H1 (cell line): ENCODE measurements at regions not wholly inside any gene's neighbourhood (a gene's known extent, or its start where the extent isn't known, plus 50 kb on each side); places are given as distances from the start of the nearest gene placed in this dataset.

Source experiments
- CTCF ChIA-PET: fragments of 300-600 bp; sonication (Branson Sonifier 250); formaldehyde crosslinking; loops from one replicate; lab custom pipeline; 2021; ENCODE audit not compliant: partially characterized antibody; lab: Charles Lee
- POLR2A ChIA-PET: fragments of 300-600 bp; sonication (Branson Sonifier 250); formaldehyde crosslinking; loops from one replicate; lab custom pipeline; 2021; ENCODE audit warnings: inconsistent platforms; ENCODE audit not compliant: partially characterized antibody; lab: Charles Lee
- DNase-seq, 2 experiments: peaks; one replicate each; pipeline versions ENCODE4 v3.0.0 to v3.0.0-alpha.2; 2010 to 2022; ENCODE audit warnings: low spot score in 2 of 2, low read depth in 1 of 2, mixed read lengths in 1 of 2
- FAIRE-seq: peaks from 2 replicates; lab custom pipeline; 2011; peaks lifted over from hg19 to GRCh38; lab: Jason Lieb, UNC
- H2AFZ ChIP-seq: 2 replicates; pipeline ENCODE4 v1.8.1; 2012; ENCODE audit warnings: low read length, inconsistent platforms
- H2AK5ac ChIP-seq: 2 replicates; pipeline ENCODE4 v1.6.1; 2013; ENCODE audit warnings: low read depth, low read length
- H2BK120ac ChIP-seq: replicated peaks from 2 replicates; pipeline ENCODE3; 2013; ENCODE audit warnings: low read depth, low read length, inconsistent platforms
- H2BK12ac ChIP-seq: 2 replicates; pipeline ENCODE4 v1.6.1; 2013; ENCODE audit warnings: low read depth, low read length
- H2BK15ac ChIP-seq: 2 replicates; pipeline ENCODE4 v1.6.1; 2013; ENCODE audit warnings: low read length
- H2BK20ac ChIP-seq: 2 replicates; pipeline ENCODE4 v1.6.1; 2013; ENCODE audit warnings: low read length
- H2BK5ac ChIP-seq: 2 replicates; pipeline ENCODE4 v1.6.1; 2013; ENCODE audit warnings: low read depth, low read length
- H3K14ac ChIP-seq: 2 replicates; pipeline ENCODE4 v1.6.1; 2013; ENCODE audit warnings: inconsistent platforms; ENCODE audit not compliant: insufficient read length
- H3K18ac ChIP-seq: 2 replicates; pipeline ENCODE4 v1.6.1; 2013; ENCODE audit warnings: low read length; ENCODE audit errors: extremely low read depth
- H3K23ac ChIP-seq: 2 replicates; pipeline ENCODE4 v1.6.1; 2013; ENCODE audit warnings: inconsistent platforms; ENCODE audit not compliant: insufficient read length
- H3K23me2 ChIP-seq: 2 replicates; pipeline ENCODE4 v1.6.1; 2013; ENCODE audit warnings: low read depth, low read length
- H3K27ac ChIP-seq: 2 replicates; pipeline ENCODE4 v1.6.1; 2011; ENCODE audit warnings: low read depth, low read length, inconsistent platforms
- H3K27me3 ChIP-seq, 4 experiments: replicated peaks in 1 of 4; 1 replicate in 1 of 4; 2 replicates in 3 of 4; pipeline versions ENCODE4 v1.6.1 to v1.8.1; 2011 to 2013; ENCODE audit warnings: low read length in 3 of 4, mild to moderate bottlenecking in 3 of 4, inconsistent platforms in 2 of 4, mixed read lengths in 2 of 4, moderate library complexity in 1 of 4; ENCODE audit not compliant: control insufficient read depth in 3 of 4, insufficient read depth in 3 of 4; ENCODE audit errors: extremely low read depth in 1 of 4
- H3K36me3 ChIP-seq, 4 experiments: 2 replicates each; pipeline versions ENCODE4 v1.6.1 to v1.8.1; 2011 to 2013; ENCODE audit warnings: mild to moderate bottlenecking in 4 of 4, low read length in 3 of 4, moderate library complexity in 2 of 4, control low read depth in 1 of 4, inconsistent platforms in 1 of 4; ENCODE audit not compliant: insufficient read depth in 4 of 4, control insufficient read depth in 2 of 4
- H3K4ac ChIP-seq: replicated peaks from 2 replicates; pipeline ENCODE3; 2013; ENCODE audit warnings: low read length, low read depth, mixed read lengths, inconsistent platforms; ENCODE audit not compliant: insufficient read length
- H3K4me1 ChIP-seq, 4 experiments: replicated peaks in 1 of 4; 1 replicate in 1 of 4; 2 replicates in 3 of 4; pipeline versions ENCODE4 v1.6.1 to v1.8.1; 2011 to 2013; ENCODE audit warnings: low read length in 3 of 4, inconsistent platforms in 2 of 4, mixed read lengths in 1 of 4; ENCODE audit not compliant: insufficient read depth in 4 of 4, control insufficient read depth in 3 of 4
- H3K4me2 ChIP-seq, 2 experiments: 2 replicates each; pipeline versions ENCODE4 v1.6.1 to v1.8.1; 2011 to 2013; ENCODE audit warnings: low read depth in 2 of 2, low read length in 2 of 2, control low read depth in 1 of 2, inconsistent platforms in 1 of 2, mild to moderate bottlenecking in 1 of 2; ENCODE audit not compliant: insufficient read depth in 1 of 2
- H3K4me3 ChIP-seq, 4 experiments: fragments of 200-600, 300-600 bp in 1 of 4; sonication (generic), shearing (Covaris generic), sonication (Bioruptor Twin) in 1 of 4; 2 replicates each; pipeline versions ENCODE4 v1.5.1 to v1.8.1; 2011 to 2016; ENCODE audit warnings: low read length in 4 of 4, low read depth in 3 of 4, control low read depth in 2 of 4, inconsistent platforms in 2 of 4, mild to moderate bottlenecking in 2 of 4, mixed read lengths in 1 of 4, moderate library complexity in 1 of 4; ENCODE audit not compliant: insufficient read depth in 2 of 4; ENCODE audit errors: extremely low read depth in 1 of 4
- H3K56ac ChIP-seq: replicated peaks from 2 replicates; pipeline ENCODE3; 2013; ENCODE audit warnings: low read depth, mild to moderate bottlenecking, mixed read lengths, low read length, inconsistent platforms; ENCODE audit not compliant: insufficient read length
- H3K79me1 ChIP-seq: 2 replicates; pipeline ENCODE4 v1.6.1; 2013; ENCODE audit warnings: low read depth, low read length, control low read depth
- H3K79me2 ChIP-seq, 2 experiments: 2 replicates each; pipeline versions ENCODE4 v1.6.1 to v1.8.1; 2012 to 2013; ENCODE audit warnings: low read length in 2 of 2, mild to moderate bottlenecking in 2 of 2, inconsistent platforms in 1 of 2; ENCODE audit not compliant: insufficient read depth in 2 of 2, control insufficient read depth in 1 of 2
- H3K9ac ChIP-seq, 4 experiments: replicated peaks in 1 of 4; 1 replicate in 1 of 4; 2 replicates in 3 of 4; pipeline versions ENCODE4 v1.6.1 to v1.8.1; 2011 to 2013; ENCODE audit warnings: low read depth in 3 of 4, low read length in 3 of 4, control low read depth in 2 of 4, mild to moderate bottlenecking in 2 of 4, moderate library complexity in 2 of 4, inconsistent platforms in 1 of 4; ENCODE audit errors: extremely low read depth in 1 of 4
- H3K9me3 ChIP-seq, 2 experiments: 2 replicates each; pipeline versions ENCODE4 v1.6.1 to v1.8.1; 2012 to 2013; ENCODE audit warnings: mild to moderate bottlenecking in 2 of 2, moderate library complexity in 2 of 2, control low read depth in 1 of 2, inconsistent platforms in 1 of 2, low read depth in 1 of 2, low read length in 1 of 2, mixed read lengths in 1 of 2; ENCODE audit not compliant: insufficient read depth in 2 of 2
- H4K20me1 ChIP-seq, 2 experiments: replicated peaks in 1 of 2; 2 replicates each; pipeline versions ENCODE3 to v1.8.1; 2011 to 2013; ENCODE audit warnings: inconsistent platforms in 2 of 2, low read length in 2 of 2, mild to moderate bottlenecking in 1 of 2; ENCODE audit not compliant: insufficient read depth in 2 of 2, control insufficient read depth in 1 of 2
- H4K5ac ChIP-seq: 2 replicates; pipeline ENCODE4 v1.6.1; 2013; ENCODE audit warnings: low read length, low read depth, mixed read lengths, inconsistent platforms; ENCODE audit not compliant: insufficient read length
- H4K8ac ChIP-seq: 2 replicates; pipeline ENCODE4 v1.8.0; 2013; ENCODE audit warnings: mild to moderate bottlenecking, moderate library complexity, low read length, inconsistent platforms; ENCODE audit not compliant: insufficient read depth; ENCODE audit errors: extremely low read depth
- H4K91ac ChIP-seq: replicated peaks from 2 replicates; pipeline ENCODE3; 2013; ENCODE audit warnings: low read length, mixed read lengths, inconsistent platforms; ENCODE audit not compliant: insufficient read length
- BACH1 ChIP-seq: IDR thresholded peaks from 2 replicates; pipeline ENCODE4 v1.6.1; 2012; ENCODE audit warnings: low read length, improper control_type of control experiment
- BRCA1 ChIP-seq: IDR thresholded peaks from 2 replicates; pipeline ENCODE4 v1.6.1; 2012; ENCODE audit warnings: low read depth, low read length, improper control_type of control experiment
- CHD2 ChIP-seq: IDR thresholded peaks from 2 replicates; pipeline ENCODE4 v1.6.1; 2012; ENCODE audit warnings: low read length, improper control_type of control experiment
- CTBP2 ChIP-seq: IDR thresholded peaks from 2 replicates; pipeline ENCODE4 v1.7.0; 2011; ENCODE audit warnings: borderline replicate concordance, mild to moderate bottlenecking, moderate library complexity, mixed read lengths, low read length; ENCODE audit not compliant: insufficient read depth, insufficient read length
- EGR1 ChIP-seq: IDR thresholded peaks from 2 replicates; pipeline ENCODE4 v1.6.1; 2011; ENCODE audit warnings: low read depth, low read length, borderline replicate concordance
- EP300 ChIP-seq, 2 experiments: IDR thresholded peaks; 1 replicate in 1 of 2; 2 replicates in 1 of 2; pipeline ENCODE4 v1.6.1; 2011 to 2012; ENCODE audit warnings: low read depth in 2 of 2, low read length in 2 of 2, mild to moderate bottlenecking in 2 of 2, borderline replicate concordance in 1 of 2, inconsistent platforms in 1 of 2, moderate library complexity in 1 of 2
- HDAC6 ChIP-seq: IDR thresholded peaks from one replicate; pipeline ENCODE4 v1.7.1; 2012; ENCODE audit warnings: low read depth, mild to moderate bottlenecking, inconsistent platforms, low read length, moderate library complexity
- RNF2 ChIP-seq: fragments of 200-900, 300-1000 bp; sonication (generic); IDR thresholded peaks from 2 replicates; pipeline ENCODE4 v1.7.1; 2016; ENCODE audit warnings: borderline replicate concordance, low read depth, mild to moderate bottlenecking, antibody characterized with exemption, low read length; ENCODE audit not compliant: poor library complexity, severe bottlenecking; ENCODE audit errors: missing control alignments
- SIRT6 ChIP-seq: IDR thresholded peaks from one replicate; pipeline ENCODE4 v1.7.1; 2012; ENCODE audit warnings: low read length, inconsistent platforms
- WGBS, 2 experiments: shearing (Covaris generic) in 1 of 2; methylation state at CpG; one replicate each; pipeline versions ENCODE4 v1.1.6 to v1.1.7; 2013 to 2015; ENCODE audit warnings: low lambda C conversion rate in 2 of 2, mixed read lengths in 2 of 2, inconsistent platforms in 1 of 2, low coverage in 1 of 2, missing lambda C conversion rate in 1 of 2; ENCODE audit not compliant: insufficient replicate concordance in 2 of 2, insufficient coverage in 1 of 2, insufficient read length in 1 of 2; ENCODE audit errors: extremely low coverage in 1 of 2, missing lambda C conversion rate in 1 of 2; 5-methylcytosine and 5-hydroxymethylcytosine counted together

- no peak overlapping the region for H3K9ac ChIP-seq
- H3K27me3 ChIP-seq: no peaks in the 10 kb centered on the region
- H3K4me1 ChIP-seq: peaks cover 0 to 3% (median 0%) of the 10 kb centered on the region in 4 experiments; a peak in 2 of 7 replicates
- no peak overlapping the region for H3K27ac ChIP-seq
- H4K91ac ChIP-seq: no peak overlapping the region
- H3K4me3 ChIP-seq: no peak overlapping the region
- no peak overlapping the region for H2BK120ac ChIP-seq
- CTCF ChIA-PET: interaction anchor here (0.6 to 2.0 kb wide), 4 partner anchors 15 to 196 kb away, joined by 3 to 10 read pairs (median 3); no protein-coding TSS in a partner anchor
- H4K8ac ChIP-seq: no peak overlapping the region
- H3K4ac ChIP-seq: no peak overlapping the region
- POLR2A ChIA-PET: no interaction called here
- no peaks in the 10 kb centered on the region for H4K20me1 ChIP-seq
- no peak overlapping the region for H3K23ac ChIP-seq
- TF ChIP-seq EGR1 (no peak), SIRT6 (no peak), EP300 (IDR thresholded peaks at IDR 0.05; ENCODE audit: borderline replicate concordance in 1 of 2, low read depth in 2 of 2, low read length in 2 of 2) (no peak), CHD2 (no peak), RNF2 (no peak), BRCA1 (no peak), CTBP2 (no peak), HDAC6 (no peak), BACH1 (no peak)
- H3K56ac ChIP-seq: no peak overlapping the region
- DNase-seq (no peak), FAIRE-seq (no peak)
- no peak overlapping the region for H3K4me2 ChIP-seq
- no peak overlapping the region for H2AFZ ChIP-seq
- H3K9me3 ChIP-seq: no peaks in the 10 kb centered on the region
- no peak overlapping the region for H2BK15ac ChIP-seq
- no peak overlapping the region for H3K14ac ChIP-seq
- no peak overlapping the region for H3K18ac ChIP-seq
- H3K36me3 ChIP-seq: no peaks in the 10 kb centered on the region; a peak in 1 of 8 replicates
- no peak overlapping the region for H4K5ac ChIP-seq
- no peak overlapping the region for H2BK20ac ChIP-seq
- no peak overlapping the region for H2BK12ac ChIP-seq
- H2BK5ac ChIP-seq: no peak overlapping the region
- no peak overlapping the region for H2AK5ac ChIP-seq
- no peaks in the 10 kb centered on the region; the same call in 1 of the 2 replicates for H3K23me2 ChIP-seq
- WGBS, 2 experiments: 91% methylated on average over 11 of the region's 11 CpGs; no CpG with 5 or more reads in 1 of the 2 experiments
- H3K79me1 ChIP-seq: no peaks in the 10 kb centered on the region
- H3K79me2 ChIP-seq: no peaks in the 10 kb centered on the region
Measured at GRCh38 chr20:50370036-50370566, 140.1 kb upstream of the PTPN1 start.
